Esophagus muscularis mucosa (tissue), 4 donors: ENCODE measurements at regions not wholly inside any gene's neighbourhood (a gene's known extent, or its start where the extent isn't known, plus 50 kb on each side); places are given as distances from the start of the nearest gene placed in this dataset.

Experiments used
- DNase-seq: peaks from one replicate; pipeline ENCODE4 v3.0.0-alpha.2; 2017; ENCODE audit errors: extremely low spot score
- H3K27ac ChIP-seq, 4 donors: fragments of 200-600 bp; sonication (generic); replicated peaks in 1 of 4; 1 replicate in 3 of 4; 2 replicates in 1 of 4; pipeline ENCODE4 v1.5.1; 2016 to 2019; ENCODE audit warnings: mild to moderate bottlenecking in 1 of 4
- H3K27me3 ChIP-seq, 4 donors: fragments of 200-600 bp; sonication (generic); one replicate each; pipeline versions ENCODE4 v1.5.1 to v1.6.0; 2016 to 2019
- H3K36me3 ChIP-seq, 4 donors: fragments of 200-600 bp; sonication (generic); one replicate each; pipeline ENCODE4 v1.5.1; 2016 to 2019
- H3K4me1 ChIP-seq, 4 donors: fragments of 200-600 bp; sonication (generic); one replicate each; pipeline ENCODE4 v1.5.1; 2016 to 2019
- H3K4me3 ChIP-seq, 4 donors: fragments of 200-600 bp; sonication (generic); 1 replicate in 2 of 4; 2 replicates in 2 of 4; pipeline ENCODE4 v1.5.1; 2016 to 2019; ENCODE audit warnings: mild to moderate bottlenecking in 4 of 4, moderate library complexity in 1 of 4
- H3K9me3 ChIP-seq, 4 donors: fragments of 200-600 bp; sonication (generic); 1 replicate in 3 of 4; 2 replicates in 1 of 4; pipeline ENCODE4 v1.5.1; 2016 to 2019
- EP300 ChIP-seq: sonication (generic); formaldehyde crosslinking; IDR thresholded peaks from one replicate; pipeline ENCODE4 v1.6.1; 2017; ENCODE audit warnings: antibody characterized with exemption
- POLR2A ChIP-seq: fragments of 450-650 bp; IDR thresholded peaks from one replicate; pipeline ENCODE4 v1.6.1; 2017; ENCODE audit warnings: antibody characterized with exemption, moderate library complexity, mild to moderate bottlenecking, low read depth
- POLR2AphosphoS5 ChIP-seq, 2 donors: sonication (generic); formaldehyde crosslinking; IDR thresholded peaks; one replicate each; pipeline ENCODE4 v1.6.1; 2017; ENCODE audit warnings: antibody characterized with exemption in 2 of 2
- WGBS: methylation state at CpG from one replicate; pipeline ENCODE4 v1.1.5; 2018; 5-methylcytosine and 5-hydroxymethylcytosine counted together
- intact Hi-C: fragments of 100-400 bp; cut with DNase I; formaldehyde crosslinking; loops from one replicate; pipeline ENCODE4 v1.15.1; 2023
- TF ChIP-seq, protein P1 (sequence below), 3 experiments: fragments of 200-600 bp in 2 of 3; fragments of 450-650 bp in 1 of 3; sonication (generic) in 2 of 3; IDR thresholded peaks; one replicate each; pipeline ENCODE4 v1.5.1; 2017 to 2019; ENCODE audit warnings: antibody characterized with exemption in 3 of 3, mild to moderate bottlenecking in 2 of 3, moderate library complexity in 1 of 3

DNA sequence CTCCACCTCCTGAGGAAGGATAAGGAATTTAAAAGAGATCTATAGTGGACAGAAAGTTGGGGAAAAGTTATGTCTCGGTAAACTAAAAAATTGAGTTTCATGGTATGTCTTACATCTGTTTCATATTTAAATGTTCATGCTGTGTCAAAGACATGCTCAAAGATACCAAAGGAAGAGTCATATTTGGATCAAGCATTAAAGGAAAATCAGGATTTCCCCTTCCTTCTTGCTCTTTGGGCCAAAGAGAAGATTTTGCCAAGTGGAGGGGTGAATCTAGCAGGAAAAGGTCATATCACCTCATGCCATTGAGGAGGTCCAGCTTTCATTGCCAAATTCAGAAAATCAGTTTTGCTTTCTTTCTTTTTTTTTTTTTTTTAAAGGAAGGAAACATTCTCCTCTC, 192.4 kb downstream of the OGFRL1 start:
- peak overlapping the region in 3 of 4 donors; percentile 31 to 33 (median 32) for H3K27ac ChIP-seq
- 84% methylated on average over 1 of the region's 1 CpG for WGBS
- no peaks in the 10 kb centered on the region for H3K9me3 ChIP-seq
- no peak overlapping the region for H3K4me3 ChIP-seq
- no peaks in the 10 kb centered on the region for H3K36me3 ChIP-seq
- peaks cover 20 to 47% (median 29%) of the 10 kb centered on the region in 4 donors for H3K4me1 ChIP-seq
- TF ChIP-seq POLR2A (no peak), EP300 (no peak), POLR2AphosphoS5 (IDR thresholded peaks at IDR 0.05) (no peak)
- TF ChIP-seq, protein P1, sequence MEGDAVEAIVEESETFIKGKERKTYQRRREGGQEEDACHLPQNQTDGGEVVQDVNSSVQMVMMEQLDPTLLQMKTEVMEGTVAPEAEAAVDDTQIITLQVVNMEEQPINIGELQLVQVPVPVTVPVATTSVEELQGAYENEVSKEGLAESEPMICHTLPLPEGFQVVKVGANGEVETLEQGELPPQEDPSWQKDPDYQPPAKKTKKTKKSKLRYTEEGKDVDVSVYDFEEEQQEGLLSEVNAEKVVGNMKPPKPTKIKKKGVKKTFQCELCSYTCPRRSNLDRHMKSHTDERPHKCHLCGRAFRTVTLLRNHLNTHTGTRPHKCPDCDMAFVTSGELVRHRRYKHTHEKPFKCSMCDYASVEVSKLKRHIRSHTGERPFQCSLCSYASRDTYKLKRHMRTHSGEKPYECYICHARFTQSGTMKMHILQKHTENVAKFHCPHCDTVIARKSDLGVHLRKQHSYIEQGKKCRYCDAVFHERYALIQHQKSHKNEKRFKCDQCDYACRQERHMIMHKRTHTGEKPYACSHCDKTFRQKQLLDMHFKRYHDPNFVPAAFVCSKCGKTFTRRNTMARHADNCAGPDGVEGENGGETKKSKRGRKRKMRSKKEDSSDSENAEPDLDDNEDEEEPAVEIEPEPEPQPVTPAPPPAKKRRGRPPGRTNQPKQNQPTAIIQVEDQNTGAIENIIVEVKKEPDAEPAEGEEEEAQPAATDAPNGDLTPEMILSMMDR (IDR thresholded peaks at IDR 0.05) = no peak
- DNase-seq = no peak
- no peaks in the 10 kb centered on the region for H3K27me3 ChIP-seq
- intact Hi-C loops = no loop called here

DNA sequence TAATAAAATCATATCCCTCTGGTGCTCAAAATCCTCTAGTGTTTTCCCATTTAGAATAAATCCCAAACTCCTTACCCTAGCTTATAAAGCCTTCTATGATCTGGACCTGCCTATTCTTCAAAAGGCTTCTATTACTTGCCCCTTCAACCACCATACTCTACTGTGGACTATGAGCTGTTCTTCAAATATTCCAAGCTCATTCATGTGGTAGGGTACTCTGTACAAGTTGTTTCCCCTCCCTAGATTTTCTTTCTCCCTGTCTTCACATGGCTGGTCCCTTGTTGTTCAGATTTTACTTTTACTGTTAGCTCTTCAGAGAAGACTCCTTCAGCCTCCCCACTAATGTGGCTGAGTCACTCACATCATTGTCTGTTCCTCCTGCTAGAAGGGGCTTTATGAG, 193.2 kb downstream of the OGFRL1 start:
- H3K27ac ChIP-seq = no peak overlapping the region
- TF ChIP-seq, protein P1 (IDR thresholded peaks at IDR 0.05) = no peak
- no peak for DNase-seq
- H3K27me3 ChIP-seq = no peaks in the 10 kb centered on the region
- intact Hi-C loops = no loop called here
- H3K9me3 ChIP-seq = no peaks in the 10 kb centered on the region
- H3K36me3 ChIP-seq = no peaks in the 10 kb centered on the region
- no peak overlapping the region for H3K4me3 ChIP-seq
- peaks cover 20 to 48% (median 28%) of the 10 kb centered on the region in 4 donors for H3K4me1 ChIP-seq

DNA sequence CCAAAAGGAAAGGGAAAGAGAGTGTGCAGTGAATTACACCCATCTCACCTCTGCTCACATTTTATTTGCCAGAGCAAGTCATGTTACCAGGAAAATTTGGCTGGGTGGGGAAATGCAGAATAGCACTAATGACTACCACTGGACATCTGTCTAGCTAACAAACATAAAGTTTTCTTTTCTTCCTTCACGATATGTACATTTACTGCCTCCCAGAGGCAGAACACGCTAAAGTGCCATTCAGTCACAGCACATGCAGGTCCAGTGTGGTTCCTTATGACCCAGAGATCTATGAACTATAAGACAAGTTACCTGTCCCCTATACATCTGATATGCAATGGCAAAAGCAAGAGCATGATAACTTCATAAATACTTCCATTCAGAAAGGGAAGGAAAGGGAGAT, 194.1 kb downstream of the OGFRL1 start:
- no peak for DNase-seq
- no peak for TF ChIP-seq POLR2A
- TF ChIP-seq, protein P1 (IDR thresholded peaks at IDR 0.05) = peak in 1 of 3 experiments; percentile 19
- no peak for TF ChIP-seq EP300
- TF ChIP-seq POLR2AphosphoS5 (IDR thresholded peaks at IDR 0.05) = no peak
- H3K27me3 ChIP-seq = no peaks in the 10 kb centered on the region
- no peak overlapping the region for H3K27ac ChIP-seq
- no peaks in the 10 kb centered on the region for H3K9me3 ChIP-seq
- peaks cover 20 to 40% (median 25%) of the 10 kb centered on the region in 4 donors for H3K4me1 ChIP-seq
- no peaks in the 10 kb centered on the region for H3K36me3 ChIP-seq
- 84% methylated on average over 2 of the region's 2 CpGs for WGBS
- intact Hi-C loops = no loop called here
- H3K4me3 ChIP-seq = no peak overlapping the region

DNA sequence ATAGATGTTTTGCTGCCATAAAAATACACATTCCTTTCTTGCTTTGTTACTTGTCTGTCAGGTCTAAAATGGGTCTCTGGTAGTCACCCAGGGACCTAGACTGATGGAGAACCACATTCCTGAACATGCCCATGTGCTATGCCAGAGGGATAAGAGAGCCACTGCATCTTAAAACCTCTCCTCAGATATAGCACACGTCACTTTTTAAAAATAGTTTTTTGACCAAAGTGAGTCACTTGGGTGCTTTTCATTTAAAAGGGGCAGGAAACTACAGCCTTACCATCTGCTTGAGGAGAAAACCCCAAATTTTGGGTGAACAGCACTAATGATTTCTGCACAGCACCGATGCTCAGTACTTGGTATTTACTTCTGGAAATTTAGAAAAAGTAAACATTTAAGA, 197.8 kb downstream of the OGFRL1 start:
- H3K27me3 ChIP-seq = no peaks in the 10 kb centered on the region
- no peak overlapping the region for H3K4me3 ChIP-seq
- DNase-seq = no peak
- H3K9me3 ChIP-seq = no peaks in the 10 kb centered on the region
- 68% methylated on average over 2 of the region's 2 CpGs for WGBS
- no peak for TF ChIP-seq POLR2AphosphoS5 (IDR thresholded peaks at IDR 0.05)
- no peak for TF ChIP-seq POLR2A
- TF ChIP-seq EP300 = no peak
- TF ChIP-seq, protein P1 (IDR thresholded peaks at IDR 0.05) = no peak
- no peaks in the 10 kb centered on the region for H3K36me3 ChIP-seq
- H3K27ac ChIP-seq = no peak overlapping the region
- intact Hi-C loops = no loop called here
- H3K4me1 ChIP-seq = peaks cover 5 to 16% (median 12%) of the 10 kb centered on the region in 4 donors

DNA sequence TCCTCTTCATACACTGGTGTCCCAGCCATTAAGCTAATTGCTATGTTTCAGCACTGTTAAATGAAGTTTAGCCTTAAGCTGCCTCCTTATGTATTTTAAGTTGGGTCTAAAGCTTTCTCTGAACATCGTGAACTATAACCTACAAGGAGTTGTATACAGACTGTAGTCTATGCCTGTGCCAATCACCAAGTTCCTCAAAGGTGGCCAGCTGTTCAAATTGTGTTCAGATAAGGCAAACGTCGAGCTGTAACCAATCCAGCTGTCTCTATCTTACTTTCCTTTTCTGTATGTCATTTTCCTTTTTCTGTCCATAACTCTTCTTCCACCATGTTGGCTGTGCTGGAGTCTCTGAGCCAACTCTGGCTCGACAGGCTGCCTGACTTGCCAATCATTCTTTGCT, 199.6 kb downstream of the OGFRL1 start:
- TF ChIP-seq, protein P1 (IDR thresholded peaks at IDR 0.05) = no peak
- TF ChIP-seq EP300 = no peak
- no peak for TF ChIP-seq POLR2AphosphoS5 (IDR thresholded peaks at IDR 0.05)
- no peak for TF ChIP-seq POLR2A
- 72% methylated on average over 4 of the region's 4 CpGs for WGBS
- no peaks in the 10 kb centered on the region for H3K9me3 ChIP-seq
- no peaks in the 10 kb centered on the region for H3K36me3 ChIP-seq
- peaks cover 0 to 15% (median 12%) of the 10 kb centered on the region in 4 donors for H3K4me1 ChIP-seq
- H3K27me3 ChIP-seq = no peaks in the 10 kb centered on the region
- no peak overlapping the region for H3K4me3 ChIP-seq
- intact Hi-C loops = no loop called here
- H3K27ac ChIP-seq = no peak overlapping the region
- DNase-seq = no peak
